Activated B cell treated with CpG ODN at 0.5 μM for 24 hours (primary cell): ENCODE measurements at regions not wholly inside any gene's neighbourhood (a gene's known extent, or its start where the extent isn't known, plus 50 kb on each side); places are given as distances from the start of the nearest gene placed in this dataset.

Experiments used
- ATAC-seq: fragments of 200-7000 bp; cut with Tn5 transposase; one replicate; pipeline ENCODE4 v1.10.0; 2021; ENCODE audit warnings: low read depth, mild to moderate bottlenecking, moderate library complexity
- CTCF ChIA-PET: fragments of 350-600 bp; sonication (Branson Sonifier 250); formaldehyde crosslinking; loops from one replicate; lab custom pipeline; 2021; ENCODE audit warnings: antibody characterized with exemption; lab: Charles Lee
- POLR2A ChIA-PET: fragments of 350-600 bp; sonication (Branson Sonifier 250); formaldehyde crosslinking; loops from one replicate; lab custom pipeline; 2021; ENCODE audit warnings: antibody characterized with exemption; lab: Charles Lee
- DNase-seq: peaks from one replicate; pipeline ENCODE4 v3.0.0; 2022
- H3K27ac Mint-ChIP-seq: one replicate; pipeline ENCODE4 v1.8.0; 2020; ENCODE audit warnings: mixed read lengths
- H3K27me3 Mint-ChIP-seq: one replicate; pipeline ENCODE4 v1.8.0; 2021; ENCODE audit warnings: mixed read lengths
- H3K36me3 Mint-ChIP-seq: one replicate; pipeline ENCODE4 v1.8.0; 2021; ENCODE audit warnings: low read depth, mixed read lengths
- H3K4me1 Mint-ChIP-seq: one replicate; pipeline ENCODE4 v1.8.0; 2021; ENCODE audit warnings: mixed read lengths
- H3K4me3 Mint-ChIP-seq: one replicate; pipeline ENCODE4 v1.8.0; 2020; ENCODE audit warnings: mild to moderate bottlenecking, mixed read lengths
- H3K9me3 Mint-ChIP-seq: one replicate; pipeline ENCODE4 v1.8.0; 2020; ENCODE audit warnings: mixed read lengths
- intact Hi-C: fragments of 100-400 bp; cut with micrococcal nuclease; formaldehyde crosslinking; loops from one replicate; pipeline ENCODE4 v1.15.1; 2024
- TF ChIP-seq, protein P1 (sequence below): fragments of 200-600 bp; IDR thresholded peaks from one replicate; pipeline ENCODE4 v1.8.0; 2022; ENCODE audit warnings: antibody characterized with exemption, mild to moderate bottlenecking

DNA sequence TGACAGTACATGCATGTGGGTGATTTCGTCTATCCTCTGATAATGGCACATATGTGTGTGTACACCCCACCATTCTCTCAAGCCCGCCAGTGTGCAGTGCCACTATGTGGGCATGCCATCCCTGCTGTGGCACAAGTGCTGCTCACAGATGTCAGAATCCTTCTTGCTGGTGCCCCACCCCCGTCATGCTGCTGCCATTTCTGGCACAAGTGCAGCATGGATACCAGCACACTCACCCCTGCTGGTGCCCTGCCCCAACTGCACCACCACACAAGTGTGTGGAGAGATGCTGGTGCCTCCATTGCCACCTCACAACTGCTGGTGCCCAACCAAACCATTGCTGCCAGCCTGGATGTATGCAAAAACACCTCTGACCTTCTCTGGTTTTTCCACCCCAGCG lies 1133.8 kb downstream of the TECRL start:
- ChIA-PET CTCF (no interaction called here), POLR2A (no interaction called here)
- Mint-ChIP-seq H3K4me1 (no peaks in the 10 kb centered on the region), H3K36me3 (no peaks in the 10 kb centered on the region), H3K9me3 (peaks cover 3% of the 10 kb centered on the region), H3K4me3 (no peak overlapping the region), H3K27ac (no peak overlapping the region), H3K27me3 (no peaks in the 10 kb centered on the region)
- TF ChIP-seq, protein P1, sequence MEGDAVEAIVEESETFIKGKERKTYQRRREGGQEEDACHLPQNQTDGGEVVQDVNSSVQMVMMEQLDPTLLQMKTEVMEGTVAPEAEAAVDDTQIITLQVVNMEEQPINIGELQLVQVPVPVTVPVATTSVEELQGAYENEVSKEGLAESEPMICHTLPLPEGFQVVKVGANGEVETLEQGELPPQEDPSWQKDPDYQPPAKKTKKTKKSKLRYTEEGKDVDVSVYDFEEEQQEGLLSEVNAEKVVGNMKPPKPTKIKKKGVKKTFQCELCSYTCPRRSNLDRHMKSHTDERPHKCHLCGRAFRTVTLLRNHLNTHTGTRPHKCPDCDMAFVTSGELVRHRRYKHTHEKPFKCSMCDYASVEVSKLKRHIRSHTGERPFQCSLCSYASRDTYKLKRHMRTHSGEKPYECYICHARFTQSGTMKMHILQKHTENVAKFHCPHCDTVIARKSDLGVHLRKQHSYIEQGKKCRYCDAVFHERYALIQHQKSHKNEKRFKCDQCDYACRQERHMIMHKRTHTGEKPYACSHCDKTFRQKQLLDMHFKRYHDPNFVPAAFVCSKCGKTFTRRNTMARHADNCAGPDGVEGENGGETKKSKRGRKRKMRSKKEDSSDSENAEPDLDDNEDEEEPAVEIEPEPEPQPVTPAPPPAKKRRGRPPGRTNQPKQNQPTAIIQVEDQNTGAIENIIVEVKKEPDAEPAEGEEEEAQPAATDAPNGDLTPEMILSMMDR: no peak
- intact Hi-C loops: no loop called here
- no peak for DNase-seq
- no peak for ATAC-seq

DNA sequence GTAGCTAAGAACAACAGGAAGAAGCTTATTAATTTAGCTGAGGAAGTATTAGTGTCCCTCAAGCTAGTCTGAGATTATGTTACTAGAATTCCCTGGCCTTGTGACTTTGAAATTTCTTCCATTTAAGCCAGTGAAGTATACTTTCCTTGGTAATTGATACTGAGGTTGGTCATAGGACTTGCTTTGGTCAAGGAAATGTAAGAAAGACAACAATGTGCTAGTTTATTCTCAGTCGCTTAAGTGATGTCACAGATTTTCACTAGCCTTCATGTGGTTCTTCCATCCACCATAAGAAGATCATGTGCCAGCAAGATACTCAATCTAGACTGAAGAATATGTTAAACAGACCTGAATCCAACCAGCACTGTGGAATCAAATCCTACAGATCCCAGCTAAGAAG lies 1140.1 kb downstream of the TECRL start:
- Mint-ChIP-seq H3K27ac (no peak overlapping the region), H3K9me3 (peaks cover 11% of the 10 kb centered on the region), H3K4me1 (no peaks in the 10 kb centered on the region), H3K4me3 (no peak overlapping the region), H3K27me3 (no peaks in the 10 kb centered on the region), H3K36me3 (no peaks in the 10 kb centered on the region)
- no peak for DNase-seq
- TF ChIP-seq, protein P1: no peak
- ChIA-PET POLR2A (no interaction called here), CTCF (no interaction called here)
- no peak for ATAC-seq
- intact Hi-C loops: no loop called here

DNA sequence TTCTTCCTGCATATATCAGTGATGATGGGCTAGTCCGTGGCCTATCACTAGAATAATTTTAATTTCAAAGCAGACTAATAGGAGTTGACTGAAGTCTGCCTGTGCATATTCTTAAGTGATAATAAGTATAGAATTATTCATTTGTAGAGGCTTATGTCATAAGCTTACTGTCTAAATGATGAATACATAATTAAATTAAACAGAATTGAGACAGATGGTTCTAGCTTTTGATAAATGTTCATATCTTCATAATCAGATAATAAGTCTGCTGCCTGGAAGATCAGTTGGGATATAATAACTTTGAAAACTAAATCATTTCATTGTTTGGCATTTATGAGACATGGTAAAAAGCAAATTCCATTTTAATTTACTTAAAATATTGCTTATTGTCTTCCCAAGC lies 1175.6 kb downstream of the TECRL start:
- Mint-ChIP-seq H3K27ac (no peak overlapping the region), H3K27me3 (no peaks in the 10 kb centered on the region), H3K4me1 (no peaks in the 10 kb centered on the region), H3K9me3 (peaks cover 9% of the 10 kb centered on the region), H3K4me3 (no peak overlapping the region), H3K36me3 (no peaks in the 10 kb centered on the region)
- TF ChIP-seq, protein P1: no peak
- POLR2A ChIA-PET: no interaction called here
- CTCF ChIA-PET: no interaction called here
- DNase-seq (no peak), ATAC-seq (no peak)
- intact Hi-C loops: no loop called here

DNA sequence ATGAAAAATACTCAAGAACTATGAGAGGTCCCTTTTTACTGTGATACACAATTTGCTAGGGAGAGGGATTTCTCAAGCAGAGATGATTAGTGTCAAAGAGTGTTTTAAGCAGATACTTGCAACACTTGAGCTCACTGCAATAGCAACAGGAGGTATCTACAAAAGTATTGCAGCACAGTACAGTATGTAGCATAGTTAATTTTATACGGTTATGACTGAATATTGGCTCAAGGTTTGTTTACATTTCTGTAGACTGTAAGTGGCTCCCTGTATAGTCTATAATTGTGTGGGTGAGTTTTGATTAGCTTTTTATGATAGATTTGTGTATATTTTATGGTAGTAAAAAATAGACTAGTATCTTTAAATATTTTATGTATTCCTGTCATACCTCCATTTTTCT lies 1177.2 kb downstream of the TECRL start:
- Mint-ChIP-seq H3K27me3 (no peaks in the 10 kb centered on the region), H3K36me3 (no peaks in the 10 kb centered on the region), H3K4me1 (no peaks in the 10 kb centered on the region), H3K9me3 (peaks cover 12% of the 10 kb centered on the region), H3K27ac (no peak overlapping the region), H3K4me3 (no peak overlapping the region)
- TF ChIP-seq, protein P1: no peak
- intact Hi-C loops: no loop called here
- DNase-seq: no peak
- ChIA-PET POLR2A (no interaction called here), CTCF (no interaction called here)
- ATAC-seq: no peak

DNA sequence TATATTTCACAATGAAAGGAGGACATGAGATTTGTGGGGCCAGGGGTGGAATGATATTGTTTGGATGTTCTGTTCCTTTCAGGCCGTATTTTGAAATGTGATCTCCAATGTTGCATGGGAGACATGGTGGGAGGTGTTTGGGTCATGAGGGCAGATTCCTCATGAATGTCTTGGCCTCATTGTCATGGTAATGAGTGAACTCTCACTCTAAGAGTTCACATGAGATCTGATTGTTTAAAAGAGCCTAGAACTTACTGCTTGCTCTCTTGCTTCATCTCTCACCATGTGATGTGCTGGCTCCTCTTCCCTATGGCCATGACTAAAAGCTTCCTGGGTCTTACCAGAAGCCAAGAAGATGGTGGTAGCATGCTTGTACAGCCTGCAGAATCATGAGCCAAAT lies 1183.0 kb downstream of the TECRL start:
- POLR2A ChIA-PET: no interaction called here
- TF ChIP-seq, protein P1: no peak
- CTCF ChIA-PET: no interaction called here
- Mint-ChIP-seq H3K27me3 (no peaks in the 10 kb centered on the region), H3K9me3 (peaks cover 11% of the 10 kb centered on the region), H3K27ac (no peak overlapping the region), H3K4me1 (no peaks in the 10 kb centered on the region), H3K36me3 (no peaks in the 10 kb centered on the region), H3K4me3 (no peak overlapping the region)
- ATAC-seq: no peak
- DNase-seq: no peak
- intact Hi-C loops: no loop called here
